Smooth muscle cell (in vitro differentiated cells): ENCODE measurements at regions not wholly inside any gene's neighbourhood (a gene's known extent, or its start where the extent isn't known, plus 50 kb on each side); places are given as distances from the start of the nearest gene placed in this dataset.

Experiments used
- DNase-seq: peaks from one replicate; lab custom pipeline; 2025; ENCODE audit not compliant: unreplicated experiment; lab: John Stamatoyannopoulos, UW
- H2AFZ ChIP-seq: fragments of 200-600 bp; sonication (generic); 2 replicates; pipeline ENCODE4 v1.6.0; 2016; ENCODE audit warnings: antibody characterized with exemption, low read depth, mild to moderate bottlenecking
- H3F3A ChIP-seq: fragments of 200-600 bp; sonication (generic); 2 replicates; pipeline ENCODE4 v1.6.0; 2017; ENCODE audit warnings: antibody characterized with exemption, low read depth
- H3K27ac ChIP-seq: fragments of 200-600 bp; sonication (generic); 2 replicates; pipeline ENCODE4 v1.5.1; 2016; ENCODE audit warnings: low read depth, mild to moderate bottlenecking
- H3K27me3 ChIP-seq: fragments of 200-600 bp; sonication (generic); 2 replicates; pipeline ENCODE4 v1.6.1; 2016; ENCODE audit warnings: low read depth, mild to moderate bottlenecking
- H3K36me3 ChIP-seq: fragments of 200-600 bp; sonication (generic); 2 replicates; pipeline ENCODE4 v1.5.1; 2016; ENCODE audit warnings: low read depth
- H3K4me1 ChIP-seq: fragments of 200-600 bp; sonication (generic); 2 replicates; pipeline ENCODE4 v1.5.1; 2016; ENCODE audit warnings: low read depth
- H3K4me2 ChIP-seq: fragments of 200-600 bp; sonication (generic); 2 replicates; pipeline ENCODE4 v1.6.0; 2016; ENCODE audit warnings: mild to moderate bottlenecking
- H3K4me3 ChIP-seq: fragments of 200-600 bp; sonication (generic); 2 replicates; pipeline ENCODE4 v1.5.1; 2016; ENCODE audit warnings: mild to moderate bottlenecking
- H3K79me2 ChIP-seq: fragments of 200-600 bp; sonication (generic); 2 replicates; pipeline ENCODE4 v1.6.0; 2016; ENCODE audit warnings: low read depth, mild to moderate bottlenecking
- H3K9ac ChIP-seq: fragments of 200-600 bp; sonication (generic); 2 replicates; pipeline ENCODE4 v1.6.0; 2016; ENCODE audit warnings: low read depth
- H3K9me3 ChIP-seq: fragments of 200-600 bp; sonication (generic); replicated peaks from 2 replicates; pipeline ENCODE4 v1.5.1; 2016; ENCODE audit warnings: low read depth
- H4K20me1 ChIP-seq: fragments of 200-600 bp; sonication (generic); 2 replicates; pipeline ENCODE4 v1.6.0; 2016; ENCODE audit warnings: low read depth
- CTCF ChIP-seq: fragments of 200-600 bp; sonication (generic); IDR thresholded peaks from 2 replicates; pipeline ENCODE4 v1.5.1; 2017; ENCODE audit warnings: borderline replicate concordance, mild to moderate bottlenecking, antibody characterized with exemption; ENCODE audit not compliant: insufficient read depth, poor library complexity, severe bottlenecking
- WGBS: methylation state at CpG from one replicate; pipeline ENCODE4 v1.1.7; 2016; ENCODE audit warnings: low lambda C conversion rate; 5-methylcytosine and 5-hydroxymethylcytosine counted together

GRCh38 chr12:78787576-78787975 is 77.0 kb upstream of the SYT1 start:
- Histone ChIP-seq H3K4me1 (no peaks in the 10 kb centered on the region), H3K79me2 (no peaks in the 10 kb centered on the region), H3K27me3 (no peaks in the 10 kb centered on the region), H3K4me3 (no peak overlapping the region), H4K20me1 (no peaks in the 10 kb centered on the region), H3K36me3 (no peaks in the 10 kb centered on the region), H3K4me2 (no peak overlapping the region), H3F3A (no peaks in the 10 kb centered on the region), H3K9ac (no peak overlapping the region), H3K9me3 (no peaks in the 10 kb centered on the region), H3K27ac (no peak overlapping the region), H2AFZ (no peak overlapping the region)
- DNase-seq = no peak
- no peak for TF ChIP-seq CTCF

GRCh38 chr12:78790148-78790547 is 74.4 kb upstream of the SYT1 start:
- no peaks in the 10 kb centered on the region for H3F3A ChIP-seq
- H3K4me2 ChIP-seq = no peak overlapping the region
- H3K9me3 ChIP-seq = no peaks in the 10 kb centered on the region
- H4K20me1 ChIP-seq = no peaks in the 10 kb centered on the region
- TF ChIP-seq CTCF = no peak
- 96% methylated on average over 4 of the region's 4 CpGs for WGBS
- no peak overlapping the region for H3K4me3 ChIP-seq
- no peaks in the 10 kb centered on the region for H3K79me2 ChIP-seq
- H2AFZ ChIP-seq = no peak overlapping the region
- no peak for DNase-seq
- no peaks in the 10 kb centered on the region for H3K4me1 ChIP-seq
- H3K27me3 ChIP-seq = no peaks in the 10 kb centered on the region
- H3K27ac ChIP-seq = no peak overlapping the region
- H3K9ac ChIP-seq = no peak overlapping the region
- no peaks in the 10 kb centered on the region for H3K36me3 ChIP-seq

- no peak overlapping the region for H3K4me3 ChIP-seq
- no peaks in the 10 kb centered on the region for H3F3A ChIP-seq
- H3K27ac ChIP-seq = no peak overlapping the region
- no peaks in the 10 kb centered on the region for H3K9me3 ChIP-seq
- H4K20me1 ChIP-seq = no peaks in the 10 kb centered on the region
- no peak overlapping the region for H3K4me2 ChIP-seq
- no peak overlapping the region for H3K9ac ChIP-seq
- H3K36me3 ChIP-seq = no peaks in the 10 kb centered on the region
- H3K79me2 ChIP-seq = no peaks in the 10 kb centered on the region
- no peaks in the 10 kb centered on the region for H3K27me3 ChIP-seq
- no peak for DNase-seq
- no peak for TF ChIP-seq CTCF
- H2AFZ ChIP-seq = no peak overlapping the region
- H3K4me1 ChIP-seq = no peaks in the 10 kb centered on the region
- WGBS = 92% methylated on average over 6 of the region's 6 CpGs
These were observed 72.4 kb upstream of the SYT1 start for GRCh38 chr12:78792052-78792698.

- no peaks in the 10 kb centered on the region for H3F3A ChIP-seq
- no peaks in the 10 kb centered on the region for H3K36me3 ChIP-seq
- no peak overlapping the region for H3K9ac ChIP-seq
- no peak overlapping the region for H2AFZ ChIP-seq
- no peaks in the 10 kb centered on the region for H3K4me1 ChIP-seq
- no peak for TF ChIP-seq CTCF
- DNase-seq = no peak
- H4K20me1 ChIP-seq = no peaks in the 10 kb centered on the region
- H3K9me3 ChIP-seq = no peaks in the 10 kb centered on the region
- no peaks in the 10 kb centered on the region for H3K79me2 ChIP-seq
- 56% methylated on average over 2 of the region's 2 CpGs for WGBS
- H3K27me3 ChIP-seq = no peaks in the 10 kb centered on the region
- H3K27ac ChIP-seq = no peak overlapping the region
- no peak overlapping the region for H3K4me3 ChIP-seq
- H3K4me2 ChIP-seq = no peak overlapping the region
These were observed 71.1 kb upstream of the SYT1 start for GRCh38 chr12:78793491-78793890.
